ENCODE measurements at regions not wholly inside any gene's neighbourhood (a gene's known extent, or its start where the extent isn't known, plus 50 kb on each side); places are given as distances from the start of the nearest gene placed in this dataset.
A peak's percentile ranks its signal among the peaks of the same experiment; 100 is the strongest.

DNA sequence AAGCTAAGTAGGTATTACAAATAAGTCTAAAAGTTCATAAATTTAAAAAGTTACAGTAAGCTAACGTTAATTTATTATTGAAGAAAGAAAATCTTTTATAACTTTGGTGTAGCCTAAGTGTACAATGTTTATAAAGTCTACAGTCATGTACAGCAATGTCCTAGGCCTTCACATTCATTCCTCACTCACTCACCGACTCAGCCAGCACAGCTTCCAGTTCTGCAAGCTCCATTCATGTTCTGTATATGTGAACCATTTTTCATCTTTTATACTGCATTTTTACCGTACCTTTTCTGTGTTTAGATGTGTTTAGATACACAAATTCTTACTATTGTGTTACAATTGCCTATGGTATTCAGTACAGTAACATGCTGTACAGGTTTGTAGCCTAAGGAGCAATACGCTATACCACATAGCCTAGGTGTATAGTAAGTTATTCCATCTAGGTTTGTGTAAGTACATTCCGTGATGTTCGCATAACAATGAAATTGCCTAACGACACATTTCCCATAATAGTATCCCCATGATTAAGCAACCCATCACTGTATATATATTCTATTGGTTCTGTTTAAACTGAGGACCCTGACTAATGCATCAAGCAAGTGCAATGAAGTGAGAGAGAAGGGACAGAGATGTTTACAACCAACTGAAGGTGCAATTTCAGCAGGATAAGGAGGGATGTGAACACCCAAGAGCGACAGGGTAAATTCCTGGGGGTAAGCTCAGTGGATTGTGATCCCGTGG lies 88.9 kb upstream of the TRIO start:
- TF ChIP-seq, protein P1, sequence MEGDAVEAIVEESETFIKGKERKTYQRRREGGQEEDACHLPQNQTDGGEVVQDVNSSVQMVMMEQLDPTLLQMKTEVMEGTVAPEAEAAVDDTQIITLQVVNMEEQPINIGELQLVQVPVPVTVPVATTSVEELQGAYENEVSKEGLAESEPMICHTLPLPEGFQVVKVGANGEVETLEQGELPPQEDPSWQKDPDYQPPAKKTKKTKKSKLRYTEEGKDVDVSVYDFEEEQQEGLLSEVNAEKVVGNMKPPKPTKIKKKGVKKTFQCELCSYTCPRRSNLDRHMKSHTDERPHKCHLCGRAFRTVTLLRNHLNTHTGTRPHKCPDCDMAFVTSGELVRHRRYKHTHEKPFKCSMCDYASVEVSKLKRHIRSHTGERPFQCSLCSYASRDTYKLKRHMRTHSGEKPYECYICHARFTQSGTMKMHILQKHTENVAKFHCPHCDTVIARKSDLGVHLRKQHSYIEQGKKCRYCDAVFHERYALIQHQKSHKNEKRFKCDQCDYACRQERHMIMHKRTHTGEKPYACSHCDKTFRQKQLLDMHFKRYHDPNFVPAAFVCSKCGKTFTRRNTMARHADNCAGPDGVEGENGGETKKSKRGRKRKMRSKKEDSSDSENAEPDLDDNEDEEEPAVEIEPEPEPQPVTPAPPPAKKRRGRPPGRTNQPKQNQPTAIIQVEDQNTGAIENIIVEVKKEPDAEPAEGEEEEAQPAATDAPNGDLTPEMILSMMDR (IDR thresholded peaks at IDR 0.05; ENCODE audit: unreplicated experiment): no peak
- Mint-ChIP-seq H3K4me3 (ENCODE audit: low read depth, unreplicated experiment) (no peak overlapping the region), H3K36me3 (ENCODE audit: insufficient read depth, unreplicated experiment) (no peaks in the 10 kb centered on the region), H3K27me3 (ENCODE audit: unreplicated experiment) (no peaks in the 10 kb centered on the region), H3K4me1 (ENCODE audit: low read depth, unreplicated experiment) (no peaks in the 10 kb centered on the region), H3K27ac (ENCODE audit: unreplicated experiment) (no peak overlapping the region), H3K9me3 (ENCODE audit: low read depth, unreplicated experiment) (no peaks in the 10 kb centered on the region)
- intact Hi-C loops (cut with micrococcal nuclease; ENCODE audit: unreplicated experiment): no loop called here
- BruUV-seq (replicated peaks): no TSS peak
- CTCF ChIA-PET: no interaction called here
- DNase-seq: no peak

DNA sequence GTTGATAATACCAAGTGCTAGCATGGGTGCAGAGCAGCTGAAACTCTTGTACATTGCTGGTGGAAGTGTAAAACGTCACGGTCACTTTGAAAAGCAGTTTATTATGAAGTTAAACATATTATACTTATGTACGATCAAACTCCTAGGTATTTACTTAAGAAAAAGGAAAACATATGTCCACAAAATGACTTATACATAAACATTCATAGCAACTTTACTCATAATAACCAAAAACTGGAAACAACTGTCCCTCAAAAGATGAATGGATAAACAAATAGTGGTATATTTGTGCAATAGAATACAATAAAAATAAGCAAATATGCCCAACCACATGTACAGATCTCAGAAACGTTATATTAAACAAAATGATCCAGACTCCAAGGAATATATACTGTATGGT lies 92.3 kb upstream of the TRIO start:
- intact Hi-C loops (cut with micrococcal nuclease; ENCODE audit: unreplicated experiment): no loop called here
- no TSS peak for BruUV-seq (replicated peaks)
- H3K36me3 Mint-ChIP-seq (ENCODE audit: insufficient read depth, unreplicated experiment): no peaks in the 10 kb centered on the region
- H3K27ac Mint-ChIP-seq (ENCODE audit: unreplicated experiment): no peak overlapping the region
- H3K4me1 Mint-ChIP-seq (ENCODE audit: low read depth, unreplicated experiment): no peaks in the 10 kb centered on the region
- no peak for DNase-seq
- no peaks in the 10 kb centered on the region for H3K27me3 Mint-ChIP-seq (ENCODE audit: unreplicated experiment)
- CTCF ChIA-PET: no interaction called here
- H3K4me3 Mint-ChIP-seq (ENCODE audit: low read depth, unreplicated experiment): no peak overlapping the region
- TF ChIP-seq, protein P1 (IDR thresholded peaks at IDR 0.05; ENCODE audit: unreplicated experiment): no peak
- peaks cover 10% of the 10 kb centered on the region for H3K9me3 Mint-ChIP-seq (ENCODE audit: low read depth, unreplicated experiment)

DNA sequence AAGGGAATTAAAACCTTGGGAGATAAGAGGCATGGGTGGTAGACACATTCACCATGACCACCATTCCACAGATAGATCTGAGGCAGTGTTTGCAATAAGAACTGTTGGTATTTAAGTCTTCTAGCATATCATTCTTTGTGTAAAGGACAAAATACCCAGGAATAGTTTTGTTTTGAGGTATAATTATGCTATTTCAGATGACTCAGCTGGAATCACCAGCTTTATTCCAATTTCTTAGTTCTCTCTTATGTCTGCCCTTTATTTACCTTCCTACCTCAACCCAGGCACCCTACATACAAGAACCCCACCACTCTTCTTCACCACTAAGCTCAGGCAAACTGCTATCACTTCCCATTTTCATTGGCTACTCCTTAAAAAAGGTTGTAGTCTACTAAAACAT lies 94.7 kb upstream of the TRIO start:
- Mint-ChIP-seq H3K4me3 (ENCODE audit: low read depth, unreplicated experiment) (no peak overlapping the region), H3K9me3 (ENCODE audit: low read depth, unreplicated experiment) (peaks cover 10% of the 10 kb centered on the region), H3K27ac (ENCODE audit: unreplicated experiment) (no peak overlapping the region), H3K36me3 (ENCODE audit: insufficient read depth, unreplicated experiment) (no peaks in the 10 kb centered on the region), H3K4me1 (ENCODE audit: low read depth, unreplicated experiment) (peaks cover 8% of the 10 kb centered on the region), H3K27me3 (ENCODE audit: unreplicated experiment) (no peaks in the 10 kb centered on the region)
- TF ChIP-seq, protein P1 (IDR thresholded peaks at IDR 0.05; ENCODE audit: unreplicated experiment): no peak
- DNase-seq: no peak
- CTCF ChIA-PET: no interaction called here
- BruUV-seq (replicated peaks): no TSS peak
- intact Hi-C loops (cut with micrococcal nuclease; ENCODE audit: unreplicated experiment): no loop called here

DNA sequence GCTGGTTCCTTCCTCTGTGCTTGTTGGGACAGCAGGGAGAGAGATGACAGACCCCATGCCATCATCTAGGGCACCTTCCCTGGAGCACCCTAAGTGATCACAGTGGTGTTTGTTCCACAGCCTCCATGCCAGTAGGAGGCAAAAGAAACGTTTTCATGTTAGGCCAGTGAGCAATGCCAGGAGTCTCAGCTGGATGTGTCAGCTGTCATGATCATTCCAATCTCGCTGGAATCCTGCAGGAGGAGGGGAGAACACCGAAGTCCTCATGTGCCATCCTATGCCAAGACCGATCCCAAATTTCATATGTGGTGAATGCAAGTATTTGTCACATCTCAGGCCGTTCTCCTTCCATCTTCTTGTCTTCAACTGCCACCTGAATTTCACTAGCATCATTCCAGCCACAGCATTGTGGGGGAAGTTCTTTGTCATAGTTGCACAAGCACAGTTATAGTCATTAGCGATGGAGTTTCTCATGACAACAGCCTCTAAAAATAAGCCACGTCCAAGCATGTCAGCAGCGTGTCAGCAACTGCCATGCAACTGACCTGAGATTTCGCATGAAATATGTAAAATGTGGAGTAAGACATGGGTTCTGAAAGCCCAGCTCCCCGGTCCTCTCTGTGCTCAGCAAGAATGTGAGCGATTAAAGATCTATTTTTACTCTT lies 97.2 kb upstream of the DNAH5 start:
- peaks cover 28% of the 10 kb centered on the region for H3K36me3 Mint-ChIP-seq (ENCODE audit: insufficient read depth, unreplicated experiment)
- H3K27ac Mint-ChIP-seq (ENCODE audit: unreplicated experiment): peak overlapping the region; percentile 20
- H3K4me1 Mint-ChIP-seq (ENCODE audit: low read depth, unreplicated experiment): peaks cover 55% of the 10 kb centered on the region
- H3K27me3 Mint-ChIP-seq (ENCODE audit: unreplicated experiment): no peaks in the 10 kb centered on the region
- CTCF ChIA-PET: no interaction called here
- intact Hi-C loops (cut with micrococcal nuclease; ENCODE audit: unreplicated experiment): no loop called here
- H3K4me3 Mint-ChIP-seq (ENCODE audit: low read depth, unreplicated experiment): no peak overlapping the region
- DNase-seq: no peak
- no TSS peak for BruUV-seq (replicated peaks)
- TF ChIP-seq, protein P1 (IDR thresholded peaks at IDR 0.05; ENCODE audit: unreplicated experiment): no peak
- peaks cover 1% of the 10 kb centered on the region for H3K9me3 Mint-ChIP-seq (ENCODE audit: low read depth, unreplicated experiment)
